K562 (cell line): ENCODE measurements at regions not wholly inside any gene's neighbourhood (a gene's known extent, or its start where the extent isn't known, plus 50 kb on each side); places are given as distances from the start of the nearest gene placed in this dataset.

Source experiments
- ATAC-seq: fragments of 200-7000 bp; cut with Tn5 transposase; 3 replicates; pipeline ENCODE4 v1.9.1; 2020; ENCODE audit warnings: moderate library complexity
- BruUV-seq: library from RNA; stranded (reverse); fragments of 400-500 nt; replicated peaks from 2 replicates; lab custom pipeline; 2021; lab: Mats Ljungman, UMichigan
- CTCF ChIA-PET: fragments of 300-600 bp; formaldehyde crosslinking; extraction: SDS; loops from one replicate; lab custom pipeline; 2021; ENCODE audit warnings: low intra/inter-chr PET ratio; lab: Yijun Ruan, JAX
- POLR2A ChIA-PET: fragments of 300-600, 350-650 bp; sonication (Branson Sonifier 250); formaldehyde crosslinking; extraction: SDS; loops from one replicate; lab custom pipeline; 2021; ENCODE audit warnings: antibody characterized with exemption, inconsistent platforms; lab: Yijun Ruan, JAX
- DNase-seq, 4 experiments: peaks; one replicate each; pipeline versions ENCODE4 v3.0.0 to v3.0.0-alpha.2; 2011 to 2018; ENCODE audit warnings: low spot score in 3 of 4, mixed read lengths in 3 of 4; ENCODE audit errors: extremely low read depth in 1 of 4
- FAIRE-seq: peaks from 2 replicates; lab custom pipeline; 2011; peaks lifted over from hg19 to GRCh38; lab: Jason Lieb, UNC
- H2AFZ ChIP-seq: 2 replicates; pipeline ENCODE4 v1.6.0; 2011; ENCODE audit warnings: low read depth, low read length, control low read depth, inconsistent platforms
- H3K27ac ChIP-seq: fragments of 200-600 bp; 3 replicates; pipeline ENCODE4 v1.8.0; 2011; ENCODE audit warnings: low read depth, mild to moderate bottlenecking, control low read depth, inconsistent platforms, low read length, moderate library complexity, mixed read lengths; ENCODE audit errors: extremely low read depth
- H3K27me3 ChIP-seq, 2 experiments: fragments of 300-600 bp in 1 of 2; 2 replicates in 1 of 2; 3 replicates in 1 of 2; pipeline versions ENCODE4 v1.6.0 to v1.8.0; 2011; ENCODE audit warnings: inconsistent platforms in 2 of 2, low read length in 2 of 2, mild to moderate bottlenecking in 1 of 2, mixed read lengths in 1 of 2, moderate library complexity in 1 of 2; ENCODE audit not compliant: control insufficient read depth in 2 of 2, insufficient read depth in 2 of 2
- H3K36me3 ChIP-seq: fragments of 300-600 bp; 3 replicates; pipeline ENCODE4 v1.8.0; 2011; ENCODE audit warnings: mild to moderate bottlenecking, low read length, inconsistent platforms; ENCODE audit not compliant: control insufficient read depth, insufficient read depth
- H3K4me1 ChIP-seq, 2 experiments: fragments of 200-600 bp in 1 of 2; replicated peaks in 1 of 2; 2 replicates in 1 of 2; 3 replicates in 1 of 2; pipeline versions ENCODE4 v1.5.1 to v1.8.0; 2011; ENCODE audit warnings: inconsistent platforms in 2 of 2, low read length in 2 of 2, mild to moderate bottlenecking in 1 of 2, mixed read lengths in 1 of 2, moderate library complexity in 1 of 2; ENCODE audit not compliant: control insufficient read depth in 2 of 2, insufficient read depth in 2 of 2
- H3K4me2 ChIP-seq: 2 replicates; pipeline ENCODE4 v1.6.1; 2011; ENCODE audit warnings: low read length, control low read depth, inconsistent platforms, mixed read lengths; ENCODE audit not compliant: insufficient read depth
- H3K4me3 ChIP-seq: fragments of 200-600 bp; sonication (generic), shearing (Covaris generic); 2 replicates; pipeline ENCODE4 v1.5.1; 2016; ENCODE audit warnings: control low read depth, inconsistent platforms
- H3K79me2 ChIP-seq: fragments of 200-600 bp; 3 replicates; pipeline ENCODE4 v1.8.0; 2011; ENCODE audit warnings: low read length, inconsistent platforms; ENCODE audit not compliant: control insufficient read depth, insufficient read depth
- H3K9ac ChIP-seq, 2 experiments: 2 replicates each; pipeline versions ENCODE4 v1.6.0 to v1.6.1; 2011; ENCODE audit warnings: low read depth in 2 of 2, low read length in 2 of 2, control low read depth in 1 of 2, inconsistent platforms in 1 of 2, mild to moderate bottlenecking in 1 of 2, mixed read lengths in 1 of 2; ENCODE audit not compliant: insufficient read depth in 1 of 2
- H3K9me1 ChIP-seq: one replicate; pipeline ENCODE4 v1.6.0; 2011; ENCODE audit warnings: inconsistent platforms, mild to moderate bottlenecking, low read length, moderate library complexity; ENCODE audit not compliant: control insufficient read depth, insufficient read depth
- H3K9me3 ChIP-seq: replicated peaks from 2 replicates; pipeline ENCODE4 v1.5.1; 2011; ENCODE audit warnings: low read depth, low read length, inconsistent platforms; ENCODE audit not compliant: control insufficient read depth, insufficient read depth
- H4K20me1 ChIP-seq: replicated peaks from 2 replicates; pipeline ENCODE4 v1.6.1; 2011; ENCODE audit warnings: low read length, inconsistent platforms, mixed read lengths; ENCODE audit not compliant: control insufficient read depth, insufficient read depth
- ADNP ChIP-seq: fragments of 200-800 bp; sonication (Bioruptor generic); IDR thresholded peaks from 2 replicates; pipeline ENCODE4 v1.6.1; 2016; ENCODE audit warnings: missing genetic modification characterization, missing compliant biosample characterization
- CBX1 ChIP-seq: sonication (generic); IDR thresholded peaks from 2 replicates; pipeline ENCODE4 v1.6.1; 2016; ENCODE audit warnings: antibody characterized with exemption, low read depth, mild to moderate bottlenecking
- CHD1 ChIP-seq: fragments of 200-600 bp; sonication (generic); IDR thresholded peaks from one replicate; pipeline ENCODE4 v1.6.1; 2012; ENCODE audit warnings: mild to moderate bottlenecking, moderate library complexity, low read length, inconsistent platforms
- COPS2 ChIP-seq: fragments of 450-650 bp; conservative IDR thresholded peaks from 2 replicates; pipeline ENCODE4 v1.6.1; 2016; ENCODE audit warnings: mild to moderate bottlenecking, moderate library complexity
- GABPB1 ChIP-seq: sonication (generic); formaldehyde crosslinking; IDR thresholded peaks from 2 replicates; pipeline ENCODE4 v1.8.0; 2022; ENCODE audit warnings: mild to moderate bottlenecking, missing genetic modification reagents
- HMBOX1 ChIP-seq: sonication (generic); IDR thresholded peaks from 2 replicates; pipeline ENCODE4 v1.6.1; 2016
- ILK ChIP-seq: fragments of 450-650 bp; IDR thresholded peaks from 2 replicates; pipeline ENCODE4 v1.6.1; 2016; ENCODE audit warnings: missing genetic modification characterization, low read depth, mild to moderate bottlenecking, missing compliant biosample characterization, moderate library complexity, borderline replicate concordance
- JUN ChIP-seq, 2 experiments: sonication (generic) in 1 of 2; formaldehyde crosslinking in 1 of 2; IDR thresholded peaks; 2 replicates each; pipeline versions ENCODE4 v1.6.1 to v1.8.0; 2012 to 2022; ENCODE audit warnings: borderline replicate concordance in 2 of 2, mild to moderate bottlenecking in 2 of 2, improper control_type of control experiment in 1 of 2, low read depth in 1 of 2, low read length in 1 of 2, missing genetic modification reagents in 1 of 2
- KAT7 ChIP-seq: sonication (generic); formaldehyde crosslinking; IDR thresholded peaks from 2 replicates; pipeline ENCODE4 v1.8.0; 2022; ENCODE audit warnings: missing genetic modification reagents, mild to moderate bottlenecking, borderline replicate concordance
- LARP7 ChIP-seq: fragments of 450-650 bp; IDR thresholded peaks from 2 replicates; pipeline ENCODE4 v1.6.1; 2016
- NCOA1 ChIP-seq: fragments of 450-650 bp; IDR thresholded peaks from 2 replicates; pipeline ENCODE4 v1.6.1; 2016; ENCODE audit warnings: low read depth
- POLR3A ChIP-seq: IDR thresholded peaks from 2 replicates; pipeline ENCODE4 v1.6.1; 2011; ENCODE audit warnings: borderline replicate concordance, mild to moderate bottlenecking, moderate library complexity; ENCODE audit not compliant: insufficient read length, insufficient read depth; ENCODE audit errors: extremely low read depth
- PTBP1 ChIP-seq: fragments of 200-400 bp; formaldehyde crosslinking; IDR thresholded peaks from 2 replicates; pipeline ENCODE4 v1.6.1; 2017; ENCODE audit warnings: low read depth, low read length
- RBM34 ChIP-seq: fragments of 200-400 bp; formaldehyde crosslinking; IDR thresholded peaks from 2 replicates; pipeline ENCODE4 v1.6.1; 2018; ENCODE audit warnings: low read length, borderline replicate concordance; ENCODE audit not compliant: insufficient read depth
- SETDB1 ChIP-seq: IDR thresholded peaks from one replicate; pipeline ENCODE4 v1.6.1; 2012; ENCODE audit warnings: low read length, control low read depth, inconsistent platforms
- SIN3A ChIP-seq, 2 experiments: fragments of 150-350 bp in 1 of 2; IDR thresholded peaks; 2 replicates each; pipeline ENCODE4 v1.6.1; 2011 to 2016; ENCODE audit warnings: borderline replicate concordance in 2 of 2, low read depth in 2 of 2, low read length in 2 of 2, mild to moderate bottlenecking in 2 of 2, moderate library complexity in 2 of 2; ENCODE audit not compliant: control insufficient read depth in 1 of 2
- TCF7L2 ChIP-seq: fragments of 150-350 bp; IDR thresholded peaks from 2 replicates; pipeline ENCODE4 v1.6.1; 2016; ENCODE audit warnings: low read depth, mild to moderate bottlenecking, low read length, moderate library complexity
- XRCC4 ChIP-seq: IDR thresholded peaks from one replicate; pipeline ENCODE4 v1.6.1; 2011; ENCODE audit not compliant: insufficient read depth, insufficient read length; ENCODE audit errors: extremely low read depth
- ZNF696 ChIP-seq: fragments of 250-450 bp; sonication (Bioruptor Pico); conservative IDR thresholded peaks from 2 replicates; pipeline ENCODE4 v1.4.0; 2020; ENCODE audit warnings: mild to moderate bottlenecking, moderate library complexity
- ZNF77 ChIP-seq: fragments of 250-450 bp; sonication (Bioruptor Pico); IDR thresholded peaks from 2 replicates; pipeline ENCODE4 v1.5.0; 2020
- WGBS: fragments of 100-300 bp; shearing (Covaris generic); methylation state at CpG from one replicate; pipeline ENCODE4 v1.1.6; 2016; ENCODE audit warnings: low coverage, mixed read lengths; ENCODE audit not compliant: insufficient coverage; ENCODE audit errors: missing lambda C conversion rate; 5-methylcytosine and 5-hydroxymethylcytosine counted together
- in situ Hi-C: fragments of 300-500 bp; cut with MboI; formaldehyde crosslinking; loops from 4 replicates; pipeline ENCODE4 v1.15.0; 2018; ENCODE audit warnings: inconsistent platforms, mixed read lengths
- intact Hi-C: fragments of 100-400 bp; cut with micrococcal nuclease; formaldehyde crosslinking; loops from 2 replicates; pipeline ENCODE4 v1.14.2; 2022

GRCh38 chr10:24086296-24087086, 122.4 kb upstream of the KIAA1217 start:
- ATAC-seq, result no peak
- FAIRE-seq, result no peak
- H3K9ac ChIP-seq, result no peak overlapping the region
- no peak for DNase-seq
- no TSS peak for BruUV-seq
- ChIA-PET CTCF (no interaction called here), POLR2A (no interaction called here)
- no peaks in the 10 kb centered on the region for H3K9me3 ChIP-seq
- no peak overlapping the region for H3K27ac ChIP-seq
- H2AFZ ChIP-seq, result no peak overlapping the region
- no peak for TF ChIP-seq CBX1
- no peak for TF ChIP-seq SIN3A (IDR thresholded peaks at IDR 0.05; ENCODE audit: borderline replicate concordance in 2 of 2, control insufficient read depth in 1 of 2, low read depth in 2 of 2, low read length in 2 of 2)
- TF ChIP-seq ZNF696 (CRISPR knock-in tag), result no peak
- TF ChIP-seq LARP7, result no peak
- no peak for TF ChIP-seq ADNP
- TF ChIP-seq COPS2, result no peak
- TF ChIP-seq CHD1, result no peak
- TF ChIP-seq RBM34, result no peak
- TF ChIP-seq NCOA1, result no peak
- no peak for TF ChIP-seq ILK (tag)
- no peak for TF ChIP-seq JUN (IDR thresholded peaks at IDR 0.05; ENCODE audit: borderline replicate concordance, low read depth, low read length)
- no peak for TF ChIP-seq JUN (CRISPR knock-in tag; IDR thresholded peaks at IDR 0.05; ENCODE audit: borderline replicate concordance)
- TF ChIP-seq GABPB1 (CRISPR knock-in tag), result no peak
- no peak for TF ChIP-seq KAT7
- no peak for TF ChIP-seq ZNF77 (CRISPR knock-in tag)
- TF ChIP-seq TCF7L2, result no peak
- no peak for TF ChIP-seq HMBOX1
- TF ChIP-seq XRCC4, result no peak
- TF ChIP-seq PTBP1, result no peak
- TF ChIP-seq POLR3A, result no peak
- no peak for TF ChIP-seq SETDB1
- intact Hi-C loops (no loop called here), in situ Hi-C loops (no loop called here)
- H3K36me3 ChIP-seq, result no peaks in the 10 kb centered on the region
- H3K9me1 ChIP-seq, result no peaks in the 10 kb centered on the region
- no peaks in the 10 kb centered on the region for H3K4me1 ChIP-seq
- H4K20me1 ChIP-seq, result no peaks in the 10 kb centered on the region
- no peaks in the 10 kb centered on the region for H3K79me2 ChIP-seq
- H3K4me3 ChIP-seq, result no peak overlapping the region
- WGBS, result 0% methylated on average over 3 of the region's 3 CpGs
- H3K4me2 ChIP-seq, result no peak overlapping the region
- H3K27me3 ChIP-seq, result no peaks in the 10 kb centered on the region
